HEK293 (cell line): ENCODE measurements at regions not wholly inside any gene's neighbourhood (a gene's known extent, or its start where the extent isn't known, plus 50 kb on each side); places are given as distances from the start of the nearest gene placed in this dataset.

Experiments
- CTCF ChIA-PET: fragments of 350-600 bp; formaldehyde crosslinking; extraction: SDS; loops from one replicate; lab custom pipeline; 2021; ENCODE audit warnings: antibody characterized with exemption; lab: Yijun Ruan, JAX
- POLR2A ChIA-PET: fragments of 300-600 bp; formaldehyde crosslinking; extraction: SDS; loops from one replicate; lab custom pipeline; 2020; ENCODE audit warnings: antibody characterized with exemption, inconsistent platforms; lab: Yijun Ruan, JAX
- H3K27ac ChIP-seq: fragments of 200-500 bp; sonication (Bioruptor generic); 2 replicates; pipeline ENCODE4 v1.5.1; 2014; ENCODE audit warnings: low read depth, low read length, control low read depth, inconsistent platforms; ENCODE audit errors: extremely low read depth
- H3K36me3 ChIP-seq, 2 experiments: fragments of 200-500 bp in 1 of 2; sonication (Bioruptor generic) in 1 of 2; 1 replicate in 1 of 2; 2 replicates in 1 of 2; pipeline ENCODE4 v1.5.1; 2014 to 2017; ENCODE audit warnings: inconsistent platforms in 2 of 2, low read length in 2 of 2; ENCODE audit not compliant: control insufficient read depth in 2 of 2, insufficient read depth in 1 of 2
- H3K4me1 ChIP-seq: fragments of 200-500 bp; sonication (Bioruptor generic); 2 replicates; pipeline ENCODE4 v1.5.1; 2014; ENCODE audit warnings: mild to moderate bottlenecking, low read length, inconsistent platforms; ENCODE audit not compliant: control insufficient read depth, insufficient read depth
- H3K4me3 ChIP-seq: 2 replicates; pipeline ENCODE4 v1.5.1; 2011; ENCODE audit warnings: low read depth, mild to moderate bottlenecking, control low read depth, low read length, moderate library complexity
- H3K9me3 ChIP-seq: fragments of 200-500 bp; sonication (Bioruptor generic); 2 replicates; pipeline ENCODE4 v1.5.1; 2014; ENCODE audit warnings: low read depth, low read length, inconsistent platforms; ENCODE audit not compliant: control insufficient read depth, insufficient read depth
- MYNN ChIP-seq: fragments of 450-650 bp; formaldehyde crosslinking; IDR thresholded peaks from 2 replicates; pipeline ENCODE4 v1.5.1; 2016; ENCODE audit warnings: missing biosample characterization, missing genetic modification characterization, borderline replicate concordance
- SALL2 ChIP-seq: fragments of 450-650 bp; formaldehyde crosslinking; IDR thresholded peaks from 2 replicates; pipeline ENCODE4 v1.5.0; 2017; ENCODE audit warnings: missing biosample characterization, mild to moderate bottlenecking, missing genetic modification characterization, borderline replicate concordance
- ZBTB7A ChIP-seq: fragments of 450-650 bp; formaldehyde crosslinking; IDR thresholded peaks from 2 replicates; pipeline ENCODE4 v1.5.1; 2016; ENCODE audit warnings: low read depth, missing biosample characterization, missing genetic modification characterization
- ZFP3 ChIP-seq: fragments of 450-650 bp; formaldehyde crosslinking; IDR thresholded peaks from 2 replicates; pipeline ENCODE4 v1.5.1; 2016; ENCODE audit warnings: low read depth, missing biosample characterization, missing genetic modification characterization
- ZNF146 ChIP-seq: fragments of 450-650 bp; formaldehyde crosslinking; IDR thresholded peaks from 2 replicates; pipeline ENCODE4 v1.5.1; 2016; ENCODE audit warnings: missing biosample characterization, missing genetic modification characterization
- ZNF24 ChIP-seq: fragments of 450-650 bp; formaldehyde crosslinking; IDR thresholded peaks from 2 replicates; pipeline ENCODE4 v1.5.1; 2016; ENCODE audit warnings: missing biosample characterization, missing genetic modification characterization
- ZNF266 ChIP-seq: fragments of 450-650 bp; formaldehyde crosslinking; IDR thresholded peaks from 2 replicates; pipeline ENCODE4 v1.5.1; 2016; ENCODE audit warnings: missing biosample characterization, missing genetic modification characterization, low read depth
- ZNF274 ChIP-seq, 2 experiments: fragments of 200-500 bp in 1 of 2; fragments of 450-650 bp in 1 of 2; sonication (Bioruptor generic) in 1 of 2; formaldehyde crosslinking in 1 of 2; IDR thresholded peaks; 2 replicates each; pipeline versions ENCODE4 v1.5.1 to v1.6.1; 2014 to 2016; ENCODE audit warnings: borderline replicate concordance in 1 of 2, inconsistent platforms in 1 of 2, low read length in 1 of 2, missing biosample characterization in 1 of 2, missing genetic modification characterization in 1 of 2
- ZNF292 ChIP-seq: fragments of 450-650 bp; formaldehyde crosslinking; IDR thresholded peaks from 2 replicates; pipeline ENCODE4 v1.5.1; 2016; ENCODE audit warnings: low read depth, missing biosample characterization, missing genetic modification characterization, borderline replicate concordance
- ZNF302 ChIP-seq: fragments of 450-650 bp; formaldehyde crosslinking; IDR thresholded peaks from 2 replicates; pipeline ENCODE4 v1.5.1; 2016; ENCODE audit warnings: missing biosample characterization, missing genetic modification characterization, low read depth
- ZNF391 ChIP-seq: fragments of 450-650 bp; formaldehyde crosslinking; IDR thresholded peaks from 2 replicates; pipeline ENCODE4 v1.5.1; 2016; ENCODE audit warnings: low read depth, missing biosample characterization, missing genetic modification characterization, borderline replicate concordance
- ZNF529 ChIP-seq: fragments of 450-650 bp; formaldehyde crosslinking; IDR thresholded peaks from 2 replicates; pipeline ENCODE4 v1.5.1; 2017; ENCODE audit warnings: missing genetic modification characterization, missing biosample characterization; ENCODE audit not compliant: insufficient replicate concordance
- ZNF560 ChIP-seq: fragments of 450-650 bp; formaldehyde crosslinking; IDR thresholded peaks from 2 replicates; pipeline ENCODE4 v1.5.1; 2017; ENCODE audit warnings: missing biosample characterization, missing genetic modification characterization, borderline replicate concordance
- TF ChIP-seq, protein P1 (sequence below): fragments of 450-650 bp; formaldehyde crosslinking; IDR thresholded peaks from 2 replicates; pipeline ENCODE4 v1.5.1; 2016; ENCODE audit warnings: missing biosample characterization, missing genetic modification characterization
- TF ChIP-seq, protein P2 (sequence below): fragments of 450-650 bp; formaldehyde crosslinking; IDR thresholded peaks from 2 replicates; pipeline ENCODE4 v1.5.1; 2016; ENCODE audit warnings: missing biosample characterization, missing genetic modification characterization
- TF ChIP-seq, protein P3 (sequence below): fragments of 450-650 bp; formaldehyde crosslinking; conservative IDR thresholded peaks from 2 replicates; pipeline ENCODE4 v1.5.1; 2016; ENCODE audit warnings: low read depth, missing biosample characterization, missing genetic modification characterization
- TF ChIP-seq, protein P4 (sequence below): fragments of 450-650 bp; IDR thresholded peaks from 2 replicates; pipeline ENCODE4 v1.5.1; 2018; ENCODE audit warnings: missing biosample characterization, missing genetic modification characterization

DNA sequence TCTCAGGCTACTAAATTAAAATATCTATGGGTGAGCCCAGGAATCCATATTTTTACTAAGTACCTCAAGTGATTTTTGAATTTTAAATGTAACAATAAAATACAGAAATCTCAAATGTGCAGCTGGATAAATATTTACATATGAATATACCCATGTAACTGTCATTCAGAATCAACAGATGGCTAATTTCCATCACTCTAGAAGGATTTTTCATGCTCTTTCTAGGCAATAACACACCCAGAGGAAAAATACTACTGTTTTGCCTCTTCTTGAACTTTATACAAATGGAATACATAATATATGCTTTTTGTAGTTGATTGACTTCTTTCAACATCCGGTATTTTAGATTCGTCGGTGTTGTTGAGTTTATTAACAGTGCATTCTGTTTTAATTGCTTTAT, 601.3 kb upstream of the NECTIN3 start:
- TF ChIP-seq, protein P1, sequence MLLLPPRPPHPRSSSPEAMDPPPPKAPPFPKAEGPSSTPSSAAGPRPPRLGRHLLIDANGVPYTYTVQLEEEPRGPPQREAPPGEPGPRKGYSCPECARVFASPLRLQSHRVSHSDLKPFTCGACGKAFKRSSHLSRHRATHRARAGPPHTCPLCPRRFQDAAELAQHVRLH (tag by site-specific recombination), result no peak
- TF ChIP-seq, protein P2, sequence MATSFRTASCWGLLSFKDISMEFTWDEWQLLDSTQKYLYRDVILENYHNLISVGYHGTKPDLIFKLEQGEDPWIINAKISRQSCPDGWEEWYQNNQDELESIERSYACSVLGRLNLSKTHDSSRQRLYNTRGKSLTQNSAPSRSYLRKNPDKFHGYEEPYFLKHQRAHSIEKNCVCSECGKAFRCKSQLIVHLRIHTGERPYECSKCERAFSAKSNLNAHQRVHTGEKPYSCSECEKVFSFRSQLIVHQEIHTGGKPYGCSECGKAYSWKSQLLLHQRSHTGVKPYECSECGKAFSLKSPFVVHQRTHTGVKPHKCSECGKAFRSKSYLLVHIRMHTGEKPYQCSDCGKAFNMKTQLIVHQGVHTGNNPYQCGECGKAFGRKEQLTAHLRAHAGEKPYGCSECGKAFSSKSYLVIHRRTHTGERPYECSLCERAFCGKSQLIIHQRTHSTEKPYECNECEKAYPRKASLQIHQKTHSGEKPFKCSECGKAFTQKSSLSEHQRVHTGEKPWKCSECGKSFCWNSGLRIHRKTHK, result no peak
- TF ChIP-seq, protein P3, sequence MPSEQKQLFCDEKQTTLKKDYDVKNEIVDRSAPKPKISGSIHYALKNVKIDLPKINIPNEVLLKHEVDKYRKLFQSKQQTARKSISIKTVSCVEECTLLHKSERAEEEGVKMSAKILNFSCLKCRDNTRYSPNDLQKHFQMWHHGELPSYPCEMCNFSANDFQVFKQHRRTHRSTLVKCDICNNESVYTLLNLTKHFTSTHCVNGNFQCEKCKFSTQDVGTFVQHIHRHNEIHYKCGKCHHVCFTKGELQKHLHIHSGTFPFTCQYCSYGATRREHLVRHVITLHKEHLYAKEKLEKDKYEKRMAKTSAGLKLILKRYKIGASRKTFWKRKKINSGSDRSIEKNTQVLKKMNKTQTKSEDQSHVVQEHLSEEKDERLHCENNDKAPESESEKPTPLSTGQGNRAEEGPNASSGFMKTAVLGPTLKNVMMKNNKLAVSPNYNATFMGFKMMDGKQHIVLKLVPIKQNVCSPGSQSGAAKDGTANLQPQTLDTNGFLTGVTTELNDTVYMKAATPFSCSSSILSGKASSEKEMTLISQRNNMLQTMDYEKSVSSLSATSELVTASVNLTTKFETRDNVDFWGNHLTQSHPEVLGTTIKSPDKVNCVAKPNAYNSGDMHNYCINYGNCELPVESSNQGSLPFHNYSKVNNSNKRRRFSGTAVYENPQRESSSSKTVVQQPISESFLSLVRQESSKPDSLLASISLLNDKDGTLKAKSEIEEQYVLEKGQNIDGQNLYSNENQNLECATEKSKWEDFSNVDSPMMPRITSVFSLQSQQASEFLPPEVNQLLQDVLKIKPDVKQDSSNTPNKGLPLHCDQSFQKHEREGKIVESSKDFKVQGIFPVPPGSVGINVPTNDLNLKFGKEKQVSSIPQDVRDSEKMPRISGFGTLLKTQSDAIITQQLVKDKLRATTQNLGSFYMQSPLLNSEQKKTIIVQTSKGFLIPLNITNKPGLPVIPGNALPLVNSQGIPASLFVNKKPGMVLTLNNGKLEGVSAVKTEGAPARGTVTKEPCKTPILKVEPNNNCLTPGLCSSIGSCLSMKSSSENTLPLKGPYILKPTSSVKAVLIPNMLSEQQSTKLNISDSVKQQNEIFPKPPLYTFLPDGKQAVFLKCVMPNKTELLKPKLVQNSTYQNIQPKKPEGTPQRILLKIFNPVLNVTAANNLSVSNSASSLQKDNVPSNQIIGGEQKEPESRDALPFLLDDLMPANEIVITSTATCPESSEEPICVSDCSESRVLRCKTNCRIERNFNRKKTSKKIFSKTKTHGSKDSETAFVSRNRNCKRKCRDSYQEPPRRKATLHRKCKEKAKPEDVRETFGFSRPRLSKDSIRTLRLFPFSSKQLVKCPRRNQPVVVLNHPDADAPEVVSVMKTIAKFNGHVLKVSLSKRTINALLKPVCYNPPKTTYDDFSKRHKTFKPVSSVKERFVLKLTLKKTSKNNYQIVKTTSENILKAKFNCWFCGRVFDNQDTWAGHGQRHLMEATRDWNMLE, result no peak
- TF ChIP-seq ZBTB7A, result no peak
- no peaks in the 10 kb centered on the region for H3K4me1 ChIP-seq
- H3K27ac ChIP-seq, result no peak overlapping the region
- no peaks in the 10 kb centered on the region for H3K36me3 ChIP-seq
- H3K4me3 ChIP-seq, result no peak overlapping the region
- H3K9me3 ChIP-seq, result no peaks in the 10 kb centered on the region
- POLR2A ChIA-PET, result no interaction called here
- CTCF ChIA-PET, result interaction anchor here (0.6 kb wide), 1 partner anchor 161 kb away, joined by 5 read pairs; no protein-coding TSS in a partner anchor

DNA sequence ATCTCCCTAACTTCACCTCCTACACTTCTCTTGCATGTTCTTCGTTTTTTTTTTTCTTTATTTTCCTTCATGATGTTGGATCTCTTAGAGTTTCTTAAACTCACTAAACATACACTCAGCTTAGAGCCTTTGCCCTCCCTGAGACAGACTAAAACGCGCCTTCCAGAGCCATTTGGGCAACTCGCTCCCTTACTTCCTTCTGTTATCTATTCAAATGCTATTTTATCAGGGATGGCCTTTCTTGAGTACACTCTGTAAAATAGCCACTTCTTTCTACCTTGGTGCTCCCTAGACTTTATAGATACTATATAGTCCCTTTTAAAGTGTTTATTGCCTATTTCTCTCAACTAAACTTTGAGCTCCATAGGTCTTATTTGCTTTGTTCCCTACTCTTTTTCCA, 598.2 kb upstream of the NECTIN3 start:
- no peaks in the 10 kb centered on the region for H3K9me3 ChIP-seq
- CTCF ChIA-PET, result no interaction called here
- no peaks in the 10 kb centered on the region for H3K36me3 ChIP-seq
- no peaks in the 10 kb centered on the region for H3K4me1 ChIP-seq
- POLR2A ChIA-PET, result no interaction called here
- H3K27ac ChIP-seq, result no peak overlapping the region
- no peak for TF ChIP-seq ZNF146 (tag by site-specific recombination)
- no peak for TF ChIP-seq ZNF529 (tag by site-specific recombination)
- TF ChIP-seq ZNF391 (tag by site-specific recombination), result no peak
- no peak for TF ChIP-seq SALL2
- TF ChIP-seq ZNF274 (IDR thresholded peaks at IDR 0.05; ENCODE audit: low read length), result no peak
- TF ChIP-seq ZNF274 (tag by site-specific recombination; IDR thresholded peaks at IDR 0.05; ENCODE audit: borderline replicate concordance), result no peak
- H3K4me3 ChIP-seq, result no peak overlapping the region

DNA sequence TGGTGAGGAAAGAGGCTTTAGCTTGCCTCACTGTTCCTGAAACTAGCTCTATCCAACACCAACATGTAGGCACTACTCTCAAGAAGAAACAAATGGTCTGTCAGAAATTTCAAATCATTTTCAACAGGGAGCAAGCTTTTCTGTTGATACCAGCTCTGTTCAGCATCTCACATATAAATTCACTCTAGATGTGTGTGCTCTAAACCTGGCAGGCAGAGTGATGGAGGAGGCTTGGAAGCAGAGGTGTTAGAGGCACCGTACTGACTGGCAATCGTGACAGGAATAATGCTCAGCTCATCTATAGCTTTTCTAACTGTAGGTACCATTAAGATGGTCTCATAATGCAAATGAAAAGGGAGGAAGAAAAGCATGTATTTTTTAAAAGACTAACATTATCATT, 597.2 kb upstream of the NECTIN3 start:
- Histone ChIP-seq H3K4me3 (no peak overlapping the region), H3K27ac (no peak overlapping the region), H3K36me3 (no peaks in the 10 kb centered on the region), H3K4me1 (no peaks in the 10 kb centered on the region), H3K9me3 (no peaks in the 10 kb centered on the region)
- CTCF ChIA-PET, result no interaction called here
- POLR2A ChIA-PET, result no interaction called here
- TF ChIP-seq ZNF560 (tag by site-specific recombination) (no peak), ZNF302 (tag by site-specific recombination) (no peak), ZFP3 (tag by site-specific recombination) (no peak), ZNF266 (tag by site-specific recombination) (no peak), MYNN (tag by site-specific recombination) (no peak), ZNF24 (tag by site-specific recombination) (no peak), ZNF292 (tag by site-specific recombination) (no peak)
- TF ChIP-seq, protein P4, sequence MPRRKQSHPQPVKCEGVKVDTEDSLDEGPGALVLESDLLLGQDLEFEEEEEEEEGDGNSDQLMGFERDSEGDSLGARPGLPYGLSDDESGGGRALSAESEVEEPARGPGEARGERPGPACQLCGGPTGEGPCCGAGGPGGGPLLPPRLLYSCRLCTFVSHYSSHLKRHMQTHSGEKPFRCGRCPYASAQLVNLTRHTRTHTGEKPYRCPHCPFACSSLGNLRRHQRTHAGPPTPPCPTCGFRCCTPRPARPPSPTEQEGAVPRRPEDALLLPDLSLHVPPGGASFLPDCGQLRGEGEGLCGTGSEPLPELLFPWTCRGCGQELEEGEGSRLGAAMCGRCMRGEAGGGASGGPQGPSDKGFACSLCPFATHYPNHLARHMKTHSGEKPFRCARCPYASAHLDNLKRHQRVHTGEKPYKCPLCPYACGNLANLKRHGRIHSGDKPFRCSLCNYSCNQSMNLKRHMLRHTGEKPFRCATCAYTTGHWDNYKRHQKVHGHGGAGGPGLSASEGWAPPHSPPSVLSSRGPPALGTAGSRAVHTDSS (tag by site-specific recombination), result no peak
